PC-9 (cell line): ENCODE measurements at regions not wholly inside any gene's neighbourhood (a gene's known extent, or its start where the extent isn't known, plus 50 kb on each side); places are given as distances from the start of the nearest gene placed in this dataset.
"Not testable (repeated sequence)": the region's sequence is repeated elsewhere in the genome, so short reads cannot be mapped to it uniquely, and the experiment has no call there.

Experiments used
- EZH2 ChIP-seq: fragments of 200-600 bp; sonication (generic); IDR thresholded peaks from 2 replicates; pipeline ENCODE4 v1.8.0; 2017; ENCODE audit warnings: antibody characterized with exemption, low read depth
- TF ChIP-seq, protein P1 (sequence below): fragments of 200-600 bp; sonication (generic); conservative IDR thresholded peaks from 2 replicates; pipeline ENCODE4 v1.6.1; 2017; ENCODE audit warnings: mixed run types, antibody characterized with exemption, mild to moderate bottlenecking, moderate library complexity

GRCh38 chr6:103801901-103802479 is 1057.7 kb downstream of the HACE1 start:
- TF ChIP-seq, protein P1, sequence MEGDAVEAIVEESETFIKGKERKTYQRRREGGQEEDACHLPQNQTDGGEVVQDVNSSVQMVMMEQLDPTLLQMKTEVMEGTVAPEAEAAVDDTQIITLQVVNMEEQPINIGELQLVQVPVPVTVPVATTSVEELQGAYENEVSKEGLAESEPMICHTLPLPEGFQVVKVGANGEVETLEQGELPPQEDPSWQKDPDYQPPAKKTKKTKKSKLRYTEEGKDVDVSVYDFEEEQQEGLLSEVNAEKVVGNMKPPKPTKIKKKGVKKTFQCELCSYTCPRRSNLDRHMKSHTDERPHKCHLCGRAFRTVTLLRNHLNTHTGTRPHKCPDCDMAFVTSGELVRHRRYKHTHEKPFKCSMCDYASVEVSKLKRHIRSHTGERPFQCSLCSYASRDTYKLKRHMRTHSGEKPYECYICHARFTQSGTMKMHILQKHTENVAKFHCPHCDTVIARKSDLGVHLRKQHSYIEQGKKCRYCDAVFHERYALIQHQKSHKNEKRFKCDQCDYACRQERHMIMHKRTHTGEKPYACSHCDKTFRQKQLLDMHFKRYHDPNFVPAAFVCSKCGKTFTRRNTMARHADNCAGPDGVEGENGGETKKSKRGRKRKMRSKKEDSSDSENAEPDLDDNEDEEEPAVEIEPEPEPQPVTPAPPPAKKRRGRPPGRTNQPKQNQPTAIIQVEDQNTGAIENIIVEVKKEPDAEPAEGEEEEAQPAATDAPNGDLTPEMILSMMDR, result not testable (repeated sequence)
- not testable (repeated sequence) for TF ChIP-seq EZH2
